Left lung (tissue), 4 donors: ENCODE measurements at regions not wholly inside any gene's neighbourhood (a gene's known extent, or its start where the extent isn't known, plus 50 kb on each side); places are given as distances from the start of the nearest gene placed in this dataset.

ENCODE experiments used
- ATAC-seq: fragments of 200-7000 bp; cut with Tn5 transposase; one replicate; pipeline ENCODE4 v1.9.1; 2020; ENCODE audit warnings: moderate library complexity
- DNase-seq, 4 donors: peaks; one replicate each; pipeline ENCODE4 v3.0.0-alpha.2; 2013 to 2020
- H3K27ac ChIP-seq, 2 donors: fragments of 200-600 bp; sonication (generic) in 1 of 2; one replicate each; pipeline versions ENCODE4 v1.5.0 to v1.8.0; 2020 to 2021
- H3K27me3 ChIP-seq, 2 donors: fragments of 200-600 bp; sonication (generic) in 1 of 2; one replicate each; pipeline versions ENCODE4 v1.5.0 to v1.8.0; 2020 to 2021
- H3K36me3 ChIP-seq, 2 donors: fragments of 200-600 bp; sonication (generic) in 1 of 2; one replicate each; pipeline versions ENCODE4 v1.5.0 to v1.8.0; 2020 to 2021
- H3K4me1 ChIP-seq, 2 donors: fragments of 200-600 bp; one replicate each; pipeline ENCODE4 v1.8.0; 2021
- H3K4me3 ChIP-seq, 2 donors: fragments of 200-600 bp; sonication (generic) in 1 of 2; one replicate each; pipeline versions ENCODE4 v1.5.0 to v1.8.0; 2020 to 2021; ENCODE audit warnings: mild to moderate bottlenecking in 1 of 2
- H3K9me3 ChIP-seq, 2 donors: fragments of 200-600 bp; sonication (generic) in 1 of 2; one replicate each; pipeline versions ENCODE4 v1.5.0 to v1.8.0; 2020 to 2021
- intact Hi-C, 2 donors: fragments of 100-400 bp; cut with DNase I; formaldehyde crosslinking; loops; one replicate each; pipeline versions ENCODE4 v1.11.2 to v1.14.2; 2022
- TF ChIP-seq, protein P1 (sequence below), 2 donors: fragments of 200-600 bp; sonication (generic) in 1 of 2; IDR thresholded peaks; one replicate each; pipeline versions ENCODE4 v1.5.0 to v1.8.0; 2021; ENCODE audit warnings: antibody characterized with exemption in 2 of 2
- donor health status: DM: no; HTN: yes; CAD: no.
- donor health status: DM: no; HTN: no; CAD: no.

DNA sequence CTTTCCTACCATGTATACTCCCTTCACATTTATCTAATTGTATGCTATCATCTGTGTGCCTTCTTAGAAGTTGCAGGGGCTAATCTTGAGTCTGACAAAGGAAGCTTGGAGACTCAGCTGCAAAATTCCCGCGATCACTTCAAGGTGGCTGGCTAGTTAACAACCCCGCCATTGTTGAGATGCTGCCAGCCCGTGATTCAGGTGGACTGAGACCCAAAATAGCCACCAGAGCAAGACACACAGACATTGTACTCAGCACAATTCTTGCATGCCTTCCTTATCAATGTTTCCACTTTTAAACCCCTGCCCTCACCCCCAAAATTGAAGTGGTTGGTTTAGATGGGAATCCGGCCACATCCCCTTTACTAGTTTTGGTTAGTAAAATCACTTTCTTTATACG lies 225.8 kb upstream of the ZNF717 start:
- intact Hi-C loops = no loop called here
- Histone ChIP-seq H3K4me3 (no peak overlapping the region), H3K36me3 (no peaks in the 10 kb centered on the region), H3K9me3 (no peaks in the 10 kb centered on the region), H3K4me1 (no peaks in the 10 kb centered on the region), H3K27ac (no peak overlapping the region), H3K27me3 (no peaks in the 10 kb centered on the region)
- ATAC-seq (no peak), DNase-seq (no peak)
- TF ChIP-seq, protein P1, sequence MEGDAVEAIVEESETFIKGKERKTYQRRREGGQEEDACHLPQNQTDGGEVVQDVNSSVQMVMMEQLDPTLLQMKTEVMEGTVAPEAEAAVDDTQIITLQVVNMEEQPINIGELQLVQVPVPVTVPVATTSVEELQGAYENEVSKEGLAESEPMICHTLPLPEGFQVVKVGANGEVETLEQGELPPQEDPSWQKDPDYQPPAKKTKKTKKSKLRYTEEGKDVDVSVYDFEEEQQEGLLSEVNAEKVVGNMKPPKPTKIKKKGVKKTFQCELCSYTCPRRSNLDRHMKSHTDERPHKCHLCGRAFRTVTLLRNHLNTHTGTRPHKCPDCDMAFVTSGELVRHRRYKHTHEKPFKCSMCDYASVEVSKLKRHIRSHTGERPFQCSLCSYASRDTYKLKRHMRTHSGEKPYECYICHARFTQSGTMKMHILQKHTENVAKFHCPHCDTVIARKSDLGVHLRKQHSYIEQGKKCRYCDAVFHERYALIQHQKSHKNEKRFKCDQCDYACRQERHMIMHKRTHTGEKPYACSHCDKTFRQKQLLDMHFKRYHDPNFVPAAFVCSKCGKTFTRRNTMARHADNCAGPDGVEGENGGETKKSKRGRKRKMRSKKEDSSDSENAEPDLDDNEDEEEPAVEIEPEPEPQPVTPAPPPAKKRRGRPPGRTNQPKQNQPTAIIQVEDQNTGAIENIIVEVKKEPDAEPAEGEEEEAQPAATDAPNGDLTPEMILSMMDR (IDR thresholded peaks at IDR 0.05) = no peak

DNA sequence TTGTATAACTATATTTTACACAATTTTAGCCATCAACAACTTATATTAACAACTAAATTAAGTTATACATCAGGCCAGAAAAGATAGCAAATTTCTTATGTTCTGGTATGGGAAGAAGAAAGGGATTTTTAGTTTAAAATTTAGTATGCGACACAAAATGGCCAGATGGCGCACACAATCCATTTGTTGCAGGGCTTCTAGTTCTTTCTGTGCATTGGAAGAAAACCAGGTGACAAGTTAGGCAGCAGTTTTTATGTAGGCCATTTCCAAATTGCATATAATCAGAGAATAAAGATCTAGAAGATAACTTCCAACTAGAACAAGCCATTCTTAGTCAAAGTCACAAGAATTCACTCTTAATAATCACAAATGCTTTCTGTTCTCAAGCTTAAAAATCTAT lies 230.1 kb upstream of the ZNF717 start:
- Histone ChIP-seq H3K27ac (no peak overlapping the region), H3K4me3 (no peak overlapping the region), H3K9me3 (no peaks in the 10 kb centered on the region), H3K36me3 (no peaks in the 10 kb centered on the region), H3K27me3 (no peaks in the 10 kb centered on the region), H3K4me1 (no peaks in the 10 kb centered on the region)
- TF ChIP-seq, protein P1 (IDR thresholded peaks at IDR 0.05) = no peak
- intact Hi-C loops = no loop called here
- DNase-seq (no peak), ATAC-seq (no peak)

DNA sequence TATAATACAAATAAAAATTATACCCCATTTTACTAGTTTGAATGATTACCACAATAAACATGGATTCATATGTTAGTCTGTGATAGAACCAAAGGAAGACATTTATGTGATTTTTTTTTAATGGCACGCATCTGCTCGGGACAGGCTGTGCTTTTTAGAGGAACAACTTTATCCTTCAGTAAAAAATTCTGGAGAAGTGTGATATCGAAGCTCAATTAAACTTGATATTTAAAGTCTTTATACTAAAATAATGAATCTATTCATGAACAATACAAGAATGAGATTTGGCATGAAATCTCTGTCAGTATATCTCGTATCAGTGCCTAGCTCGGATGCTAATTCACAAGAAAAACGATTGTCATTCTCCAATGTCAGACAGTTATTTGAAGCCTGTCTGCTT lies 230.8 kb upstream of the ZNF717 start:
- H3K27ac ChIP-seq = no peak overlapping the region
- intact Hi-C loops = no loop called here
- no peak for DNase-seq
- TF ChIP-seq, protein P1 (IDR thresholded peaks at IDR 0.05) = no peak
- no peaks in the 10 kb centered on the region for H3K36me3 ChIP-seq
- H3K4me3 ChIP-seq = no peak overlapping the region
- H3K9me3 ChIP-seq = no peaks in the 10 kb centered on the region
- no peak for ATAC-seq
- no peaks in the 10 kb centered on the region for H3K27me3 ChIP-seq
- no peaks in the 10 kb centered on the region for H3K4me1 ChIP-seq

DNA sequence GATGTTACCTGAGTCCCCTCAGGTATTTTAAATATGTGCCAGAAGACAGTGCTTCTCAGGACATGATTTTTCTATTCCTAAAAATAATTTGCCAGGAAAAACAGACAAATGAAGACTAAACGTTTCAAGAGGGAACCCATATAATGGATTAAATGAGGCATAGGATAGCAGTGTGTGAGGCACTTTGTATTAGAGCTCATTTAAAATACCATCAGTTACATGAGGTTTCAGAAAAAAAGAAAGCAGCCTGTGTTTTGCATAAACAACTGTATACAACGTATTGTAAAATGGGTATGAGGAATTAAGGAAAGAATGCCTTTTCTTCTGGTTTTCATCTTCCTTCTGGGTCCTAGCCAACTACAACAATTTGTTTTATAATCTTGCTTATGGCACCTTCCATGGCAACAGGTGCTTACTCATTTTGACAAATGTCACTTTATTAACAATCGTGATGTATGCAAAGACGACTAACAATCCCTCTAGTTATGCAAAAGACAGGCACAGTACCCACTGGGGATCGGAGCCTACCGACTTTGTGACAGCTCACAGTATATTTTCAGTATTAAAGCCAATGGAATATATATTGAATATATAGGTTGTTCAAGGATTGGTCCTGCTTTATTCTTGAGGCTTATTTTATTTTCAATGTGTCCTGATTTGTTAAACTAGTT lies 231.6 kb upstream of the ZNF717 start:
- TF ChIP-seq, protein P1 (IDR thresholded peaks at IDR 0.05) = no peak
- Histone ChIP-seq H3K36me3 (no peaks in the 10 kb centered on the region), H3K27me3 (no peaks in the 10 kb centered on the region), H3K9me3 (no peaks in the 10 kb centered on the region), H3K27ac (no peak overlapping the region), H3K4me1 (no peaks in the 10 kb centered on the region), H3K4me3 (no peak overlapping the region)
- intact Hi-C loops = no loop called here
- no peak for DNase-seq
- ATAC-seq = no peak

DNA sequence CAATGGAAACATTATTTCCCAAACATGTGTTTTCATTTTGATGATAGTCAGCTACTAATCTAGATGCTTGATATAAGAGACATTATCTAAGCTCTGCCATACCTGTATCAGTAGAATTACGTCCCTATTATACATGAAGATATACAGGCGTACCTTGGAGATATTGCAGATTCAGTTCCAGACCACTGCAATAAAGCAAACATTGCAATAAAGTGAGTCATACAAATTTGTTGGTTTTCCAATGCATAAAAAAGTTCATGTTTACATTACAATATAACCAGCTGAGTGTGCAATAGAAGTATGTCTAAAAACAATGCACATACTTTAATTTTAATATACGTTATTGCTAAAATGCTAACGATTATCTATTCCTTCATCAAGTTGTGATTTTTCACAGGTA lies 236.0 kb upstream of the ZNF717 start:
- intact Hi-C loops = no loop called here
- no peak overlapping the region for H3K4me3 ChIP-seq
- ATAC-seq (no peak), DNase-seq (no peak)
- TF ChIP-seq, protein P1 (IDR thresholded peaks at IDR 0.05) = no peak
- H3K4me1 ChIP-seq = no peaks in the 10 kb centered on the region
- H3K9me3 ChIP-seq = no peaks in the 10 kb centered on the region
- no peaks in the 10 kb centered on the region for H3K36me3 ChIP-seq
- no peaks in the 10 kb centered on the region for H3K27me3 ChIP-seq
- H3K27ac ChIP-seq = no peak overlapping the region
